A549 (cell line): ENCODE measurements at regions not wholly inside any gene's neighbourhood (a gene's known extent, or its start where the extent isn't known, plus 50 kb on each side); places are given as distances from the start of the nearest gene placed in this dataset.

ENCODE experiments used
- BHLHE40 ChIP-seq: IDR thresholded peaks from 2 replicates; pipeline ENCODE4 v1.6.1; 2012; ENCODE audit warnings: low read depth, low read length, inconsistent platforms
- EP300 ChIP-seq, 2 experiments: fragments of >200 bp; sonication (Bioruptor Twin); formaldehyde crosslinking; IDR thresholded peaks; 2 replicates in 1 of 2; 3 replicates in 1 of 2; pipeline ENCODE4 v1.6.1; 2016 to 2017
- GATA3 ChIP-seq: IDR thresholded peaks from 2 replicates; pipeline ENCODE4 v1.6.1; 2012; ENCODE audit warnings: borderline replicate concordance
- KDM5A ChIP-seq: fragments of 200-600 bp; sonication (generic); IDR thresholded peaks from 2 replicates; pipeline ENCODE4 v1.6.1; 2016; ENCODE audit warnings: antibody characterized with exemption, mild to moderate bottlenecking
- POLR2A ChIP-seq: IDR thresholded peaks from 2 replicates; pipeline ENCODE4 v1.6.1; 2012; ENCODE audit warnings: mild to moderate bottlenecking, low read length
- RFX5 ChIP-seq: fragments of 450-650 bp; IDR thresholded peaks from 2 replicates; pipeline ENCODE4 v1.7.1; 2014; ENCODE audit warnings: antibody characterized with exemption, mild to moderate bottlenecking, moderate library complexity
- SMC3 ChIP-seq: fragments of >200 bp; sonication (Bioruptor Twin); formaldehyde crosslinking; IDR thresholded peaks from 3 replicates; pipeline ENCODE4 v1.6.1; 2018; ENCODE audit warnings: inconsistent platforms
- TFCP2L1 ChIP-seq: fragments of 250-450 bp; sonication (Bioruptor Pico); IDR thresholded peaks from 2 replicates; pipeline ENCODE4 v1.5.0; 2021; ENCODE audit warnings: mild to moderate bottlenecking
- TF ChIP-seq, protein P1 (sequence below): fragments of >200 bp; sonication (Bioruptor Twin); formaldehyde crosslinking; IDR thresholded peaks from 3 replicates; pipeline ENCODE4 v1.5.1; 2016

- TF ChIP-seq BHLHE40 (no peak), EP300 (IDR thresholded peaks at IDR 0.05) (no peak), TFCP2L1 (CRISPR knock-in tag) (no peak), GATA3 (no peak), KDM5A (no peak), SMC3 (no peak), POLR2A (no peak), RFX5 (no peak)
- TF ChIP-seq, protein P1, sequence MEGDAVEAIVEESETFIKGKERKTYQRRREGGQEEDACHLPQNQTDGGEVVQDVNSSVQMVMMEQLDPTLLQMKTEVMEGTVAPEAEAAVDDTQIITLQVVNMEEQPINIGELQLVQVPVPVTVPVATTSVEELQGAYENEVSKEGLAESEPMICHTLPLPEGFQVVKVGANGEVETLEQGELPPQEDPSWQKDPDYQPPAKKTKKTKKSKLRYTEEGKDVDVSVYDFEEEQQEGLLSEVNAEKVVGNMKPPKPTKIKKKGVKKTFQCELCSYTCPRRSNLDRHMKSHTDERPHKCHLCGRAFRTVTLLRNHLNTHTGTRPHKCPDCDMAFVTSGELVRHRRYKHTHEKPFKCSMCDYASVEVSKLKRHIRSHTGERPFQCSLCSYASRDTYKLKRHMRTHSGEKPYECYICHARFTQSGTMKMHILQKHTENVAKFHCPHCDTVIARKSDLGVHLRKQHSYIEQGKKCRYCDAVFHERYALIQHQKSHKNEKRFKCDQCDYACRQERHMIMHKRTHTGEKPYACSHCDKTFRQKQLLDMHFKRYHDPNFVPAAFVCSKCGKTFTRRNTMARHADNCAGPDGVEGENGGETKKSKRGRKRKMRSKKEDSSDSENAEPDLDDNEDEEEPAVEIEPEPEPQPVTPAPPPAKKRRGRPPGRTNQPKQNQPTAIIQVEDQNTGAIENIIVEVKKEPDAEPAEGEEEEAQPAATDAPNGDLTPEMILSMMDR, result no peak
Observed at GRCh38 chr14:65920996-65921395, 508.5 kb downstream of the FUT8 start.
